Left ventricle myocardium inferior (tissue), 1 donor: ENCODE measurements at regions not wholly inside any gene's neighbourhood (a gene's known extent, or its start where the extent isn't known, plus 50 kb on each side); places are given as distances from the start of the nearest gene placed in this dataset.

Experiments used
- DNase-seq: peaks from one replicate; pipeline ENCODE4 v3.0.0-alpha.2; 2020
- H3K27ac ChIP-seq: fragments of 200-600 bp; replicated peaks from 2 replicates; pipeline ENCODE4 v1.8.0; 2021
- H3K27me3 ChIP-seq: fragments of 200-600 bp; 2 replicates; pipeline ENCODE4 v1.8.0; 2021; ENCODE audit warnings: low read depth
- H3K36me3 ChIP-seq: fragments of 200-600 bp; 2 replicates; pipeline ENCODE4 v1.8.0; 2021
- H3K4me1 ChIP-seq: fragments of 200-600 bp; 2 replicates; pipeline ENCODE4 v1.8.0; 2021
- H3K4me3 ChIP-seq: fragments of 200-600 bp; 2 replicates; pipeline ENCODE4 v1.8.0; 2021; ENCODE audit warnings: mild to moderate bottlenecking, moderate library complexity
- H3K9me3 ChIP-seq: fragments of 200-600 bp; replicated peaks from 2 replicates; pipeline ENCODE4 v1.8.0; 2021
- CTCF ChIP-seq: fragments of 200-600 bp; IDR thresholded peaks from 2 replicates; pipeline ENCODE4 v1.8.0; 2021; ENCODE audit warnings: antibody characterized with exemption, mild to moderate bottlenecking, borderline replicate concordance
- intact Hi-C: fragments of 100-400 bp; cut with micrococcal nuclease; formaldehyde crosslinking; loops from one replicate; pipeline ENCODE4 v1.11.0; 2022
- donor health status: DM: no; HTN: yes; CAD: no; lungs with severe emphysema.

GRCh38 chr14:38111046-38111445, 96.7 kb upstream of the SSTR1 start:
- no peak for DNase-seq
- Histone ChIP-seq H3K36me3 (no peaks in the 10 kb centered on the region), H3K4me1 (no peaks in the 10 kb centered on the region), H3K4me3 (no peak overlapping the region), H3K27me3 (no peaks in the 10 kb centered on the region), H3K9me3 (no peaks in the 10 kb centered on the region), H3K27ac (no peak overlapping the region)
- TF ChIP-seq CTCF: no peak
- intact Hi-C loops: no loop called here

DNA sequence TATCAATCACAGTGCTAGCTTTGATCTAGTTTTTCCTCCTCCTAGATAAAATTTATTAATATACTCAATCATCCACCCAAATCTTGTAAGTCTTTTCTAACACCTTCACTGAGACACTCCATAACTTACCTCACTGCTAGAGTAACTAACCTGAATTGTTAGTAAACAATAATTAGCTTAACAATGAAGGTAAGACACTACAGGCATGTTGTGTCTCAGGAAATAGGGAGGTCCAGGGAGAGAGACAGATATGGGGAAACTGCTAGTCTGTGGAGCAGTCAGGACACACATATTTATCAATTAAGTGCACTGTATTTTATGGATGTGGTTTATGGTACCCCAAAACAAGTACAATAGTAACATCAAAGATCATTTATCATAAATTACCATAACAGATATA, 94.2 kb upstream of the SSTR1 start:
- intact Hi-C loops: no loop called here
- Histone ChIP-seq H3K27me3 (no peaks in the 10 kb centered on the region), H3K4me1 (no peaks in the 10 kb centered on the region), H3K36me3 (no peaks in the 10 kb centered on the region), H3K4me3 (no peak overlapping the region), H3K9me3 (peaks cover 13% of the 10 kb centered on the region), H3K27ac (no peak overlapping the region)
- DNase-seq: no peak
- TF ChIP-seq CTCF: no peak

DNA sequence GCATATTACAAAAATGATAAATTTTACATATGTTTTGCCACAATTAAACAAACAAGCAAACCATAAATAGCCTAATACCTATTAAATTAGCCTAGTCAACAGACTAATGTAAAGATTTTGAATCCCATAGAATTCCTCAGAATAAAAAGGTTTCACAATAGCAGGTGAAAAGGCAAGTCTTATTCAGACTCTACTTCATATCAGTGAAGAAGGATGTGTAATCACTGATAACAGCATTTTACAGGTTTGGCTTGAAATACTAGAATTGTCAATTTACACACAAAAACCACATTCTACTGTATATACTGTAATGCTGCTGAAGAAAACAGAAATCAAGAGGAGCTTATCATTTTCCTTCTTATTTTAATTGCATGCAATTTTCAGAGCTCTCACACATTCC, 90.8 kb upstream of the SSTR1 start:
- no peaks in the 10 kb centered on the region for H3K36me3 ChIP-seq
- H3K4me1 ChIP-seq: no peaks in the 10 kb centered on the region
- H3K9me3 ChIP-seq: peaks cover 13% of the 10 kb centered on the region
- no peak overlapping the region for H3K27ac ChIP-seq
- intact Hi-C loops: no loop called here
- H3K4me3 ChIP-seq: no peak overlapping the region
- H3K27me3 ChIP-seq: no peaks in the 10 kb centered on the region
- DNase-seq: no peak
- no peak for TF ChIP-seq CTCF

GRCh38 chr14:38120109-38120508, 87.6 kb upstream of the SSTR1 start:
- H3K27me3 ChIP-seq: no peaks in the 10 kb centered on the region

DNA sequence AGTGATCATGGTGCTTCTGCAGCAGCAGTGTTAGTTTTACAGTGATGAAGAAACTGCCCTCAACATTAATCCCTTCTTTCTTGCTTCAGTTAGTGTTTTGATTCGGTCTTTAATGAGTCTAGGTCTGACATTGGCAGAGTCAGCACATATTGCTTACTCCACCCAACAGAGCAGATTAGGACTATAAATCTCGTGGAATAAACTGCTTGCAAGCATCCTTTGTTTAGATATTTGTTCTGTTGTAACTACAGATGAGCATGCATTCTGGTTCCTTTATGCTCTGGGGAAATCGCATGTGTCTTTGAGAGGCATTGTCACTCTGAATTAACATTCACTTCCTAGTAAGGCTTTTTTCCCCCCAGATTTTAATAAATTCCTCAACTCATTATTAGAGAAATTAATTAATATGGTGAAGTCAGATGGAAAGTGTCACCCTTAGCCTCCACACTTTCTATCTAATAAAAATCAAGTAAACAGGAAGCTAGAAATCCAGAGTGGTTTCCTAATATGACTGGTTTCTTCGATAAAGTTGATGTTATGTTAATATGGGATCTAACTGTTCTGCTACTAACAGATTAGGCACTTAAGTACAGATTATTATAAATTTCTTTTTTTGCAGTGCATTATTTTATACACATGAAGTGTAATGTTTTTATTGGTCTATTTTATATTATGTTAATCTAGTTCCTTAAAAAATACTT, 86.2 kb upstream of the SSTR1 start:
- no peak for DNase-seq
- Histone ChIP-seq H3K4me1 (no peaks in the 10 kb centered on the region), H3K27me3 (no peaks in the 10 kb centered on the region), H3K27ac (no peak overlapping the region), H3K36me3 (no peaks in the 10 kb centered on the region), H3K4me3 (no peak overlapping the region), H3K9me3 (peaks cover 11% of the 10 kb centered on the region)
- intact Hi-C loops: no loop called here
- no peak for TF ChIP-seq CTCF

More at GRCh38 chr14:38120109-38120508, 87.6 kb upstream of the SSTR1 start:
- DNase-seq: no peak
- H3K27ac ChIP-seq: no peak overlapping the region
- no peak for TF ChIP-seq CTCF
- H3K36me3 ChIP-seq: no peaks in the 10 kb centered on the region
- peaks cover 13% of the 10 kb centered on the region for H3K9me3 ChIP-seq
- intact Hi-C loops: no loop called here
- H3K4me3 ChIP-seq: no peak overlapping the region
- H3K4me1 ChIP-seq: no peaks in the 10 kb centered on the region
